22Rv1 (cell line): ENCODE measurements at regions not wholly inside any gene's neighbourhood (a gene's known extent, or its start where the extent isn't known, plus 50 kb on each side); places are given as distances from the start of the nearest gene placed in this dataset.

Experiments
- CTCF ChIP-seq: fragments of 450-650 bp; IDR thresholded peaks from 2 replicates; pipeline ENCODE4 v1.5.1; 2017; ENCODE audit warnings: mild to moderate bottlenecking
- ZFX ChIP-seq: fragments of 450-650 bp; IDR thresholded peaks from 2 replicates; pipeline ENCODE4 v1.6.1; 2017; ENCODE audit warnings: antibody characterized with exemption, borderline replicate concordance

GRCh38 chr7:89988074-89988473 is 166.2 kb upstream of the STEAP1 start:
- TF ChIP-seq CTCF = no peak
- TF ChIP-seq ZFX = no peak
